A673 (cell line): ENCODE measurements at regions not wholly inside any gene's neighbourhood (a gene's known extent, or its start where the extent isn't known, plus 50 kb on each side); places are given as distances from the start of the nearest gene placed in this dataset.

Experiments
- BruUV-seq: library from RNA; stranded (reverse); fragments of 400-500 nt; replicated peaks from 2 replicates; lab custom pipeline; 2021; lab: Mats Ljungman, UMichigan
- CTCF ChIA-PET: fragments of 300-600 bp; sonication (Branson Sonifier 250); formaldehyde crosslinking; loops from one replicate; lab custom pipeline; 2022; ENCODE audit warnings: antibody characterized with exemption; lab: Charles Lee
- POLR2A ChIA-PET: fragments of 300-600 bp; sonication (Branson Sonifier 250); formaldehyde crosslinking; loops from one replicate; lab custom pipeline; 2022; ENCODE audit warnings: antibody characterized with exemption; ENCODE audit not compliant: low non-redundant PET; lab: Charles Lee
- DNase-seq: peaks from one replicate; pipeline ENCODE4 v3.0.0-alpha.2; 2015; ENCODE audit warnings: low spot score
- H3K27ac ChIP-seq: fragments of 200-600 bp; sonication (generic); 2 replicates; pipeline ENCODE4 v1.5.1; 2016; ENCODE audit warnings: mixed run types, low read depth, mild to moderate bottlenecking, mixed read lengths, antibody characterized with exemption, low read length; ENCODE audit not compliant: poor library complexity, severe bottlenecking
- H3K27me3 ChIP-seq: fragments of 200-600 bp; sonication (generic); replicated peaks from 2 replicates; pipeline ENCODE4 v1.6.1; 2017; ENCODE audit warnings: mixed run types, low read depth, mild to moderate bottlenecking, mixed read lengths, antibody characterized with exemption, low read length; ENCODE audit not compliant: insufficient read depth, poor library complexity
- H3K36me3 ChIP-seq: fragments of 200-600 bp; sonication (generic); 2 replicates; pipeline ENCODE4 v1.6.1; 2016; ENCODE audit warnings: mixed run types, mild to moderate bottlenecking, mixed read lengths, antibody characterized with exemption, low read length; ENCODE audit not compliant: insufficient read depth, poor library complexity, severe bottlenecking
- H3K4me1 ChIP-seq: fragments of 200-600 bp; sonication (generic); 2 replicates; pipeline ENCODE4 v1.6.1; 2017; ENCODE audit warnings: mixed run types, mild to moderate bottlenecking, mixed read lengths, antibody characterized with exemption, low read length; ENCODE audit not compliant: insufficient read depth, poor library complexity, severe bottlenecking
- H3K4me3 ChIP-seq: fragments of 200-600 bp; sonication (generic); 2 replicates; pipeline ENCODE4 v1.5.1; 2016; ENCODE audit warnings: low read depth, mixed run types, mild to moderate bottlenecking, mixed read lengths, low read length; ENCODE audit not compliant: poor library complexity, severe bottlenecking
- H3K9me3 ChIP-seq: fragments of 200-600 bp; sonication (generic); 2 replicates; pipeline ENCODE4 v1.6.1; 2016; ENCODE audit warnings: mixed run types, low read depth, mild to moderate bottlenecking, mixed read lengths, antibody characterized with exemption, low read length; ENCODE audit not compliant: poor library complexity, severe bottlenecking
- CTCF ChIP-seq: fragments of 300-800, 200-600 bp; sonication (generic); conservative IDR thresholded peaks from 2 replicates; pipeline ENCODE4 v1.5.1; 2017; ENCODE audit warnings: low read depth, mild to moderate bottlenecking, antibody characterized with exemption, low read length, moderate library complexity, mixed read lengths
- EZH2 ChIP-seq: fragments of 200-600 bp; sonication (generic); IDR thresholded peaks from 2 replicates; pipeline ENCODE4 v1.6.1; 2017; ENCODE audit warnings: borderline replicate concordance, low read depth, mild to moderate bottlenecking, mixed read lengths, antibody characterized with exemption, low read length; ENCODE audit not compliant: poor library complexity, severe bottlenecking
- intact Hi-C: fragments of 100-400 bp; cut with micrococcal nuclease; formaldehyde crosslinking; loops from one replicate; pipeline ENCODE4 v1.10.0; 2022; ENCODE audit not compliant: unreplicated experiment

DNA sequence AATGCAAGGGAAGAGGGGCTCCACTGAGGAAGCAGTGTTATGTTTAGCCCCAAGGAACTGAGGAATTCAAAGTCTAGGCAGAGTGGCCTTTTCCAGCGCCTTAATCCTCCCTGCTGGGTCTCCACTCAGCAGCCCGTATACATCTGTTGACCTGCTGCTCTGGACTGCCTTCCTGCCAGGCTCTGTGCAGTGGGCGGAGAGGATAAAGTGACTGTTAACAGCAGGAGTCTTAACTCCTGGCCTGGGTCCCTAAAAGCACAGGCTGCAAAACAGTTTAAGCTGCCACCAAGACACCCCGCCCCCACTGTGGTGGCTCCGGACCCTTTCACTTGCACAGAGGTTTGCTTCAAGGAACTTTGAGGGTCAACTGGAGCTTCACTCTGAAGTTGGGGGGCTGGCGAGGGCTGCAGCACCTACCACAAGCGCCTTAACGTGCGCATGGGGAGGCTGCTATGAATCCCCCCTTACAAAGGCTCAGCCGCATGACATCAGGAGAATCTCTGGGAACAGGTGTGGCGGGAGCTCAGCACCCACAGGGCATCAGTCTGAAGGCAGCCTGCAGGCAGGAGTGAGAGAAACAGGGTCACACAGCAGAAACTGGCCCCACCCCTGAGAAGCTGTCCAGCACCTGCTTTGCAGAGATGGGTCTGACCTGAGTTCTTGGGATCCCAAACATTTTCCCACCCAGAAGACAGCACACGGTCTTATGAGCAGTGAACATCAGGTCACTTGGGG lies 358.2 kb upstream of the GATB start:
- ChIA-PET POLR2A (no interaction called here), CTCF (no interaction called here)
- BruUV-seq: no TSS peak
- peak; percentile 46 for DNase-seq
- intact Hi-C loops: no loop called here
- H3K4me1 ChIP-seq: peaks cover 50% of the 10 kb centered on the region
- H3K9me3 ChIP-seq: peaks cover 7% of the 10 kb centered on the region
- no peaks in the 10 kb centered on the region for H3K27me3 ChIP-seq
- no peak overlapping the region for H3K4me3 ChIP-seq
- H3K27ac ChIP-seq: no peak overlapping the region
- no peak for TF ChIP-seq EZH2
- TF ChIP-seq CTCF: no peak
- H3K36me3 ChIP-seq: no peaks in the 10 kb centered on the region

GRCh38 chr4:152117933-152118507 lies 357.2 kb upstream of the GATB start:
- H3K36me3 ChIP-seq: no peaks in the 10 kb centered on the region
- BruUV-seq: no TSS peak
- ChIA-PET CTCF (no interaction called here), POLR2A (no interaction called here)
- H3K9me3 ChIP-seq: peaks cover 7% of the 10 kb centered on the region
- peaks cover 50% of the 10 kb centered on the region for H3K4me1 ChIP-seq
- H3K27ac ChIP-seq: no peak overlapping the region
- no peak for DNase-seq
- no peak overlapping the region for H3K4me3 ChIP-seq
- intact Hi-C loops: no loop called here
- no peaks in the 10 kb centered on the region for H3K27me3 ChIP-seq
- no peak for TF ChIP-seq CTCF
- no peak for TF ChIP-seq EZH2

GRCh38 chr4:152117520-152117919 lies 356.7 kb upstream of the GATB start:
- CTCF ChIA-PET: no interaction called here
- BruUV-seq: no TSS peak
- intact Hi-C loops: no loop called here

More at GRCh38 chr4:152117520-152117919, 356.7 kb upstream of the GATB start:
- TF ChIP-seq CTCF: no peak
- no peak for TF ChIP-seq EZH2
- Histone ChIP-seq H3K4me3 (no peak overlapping the region), H3K9me3 (peaks cover 7% of the 10 kb centered on the region), H3K4me1 (peaks cover 50% of the 10 kb centered on the region), H3K27ac (no peak overlapping the region), H3K27me3 (no peaks in the 10 kb centered on the region), H3K36me3 (no peaks in the 10 kb centered on the region)
- no peak for DNase-seq
- POLR2A ChIA-PET: no interaction called here
